Calu3 (cell line): ENCODE measurements at regions not wholly inside any gene's neighbourhood (a gene's known extent, or its start where the extent isn't known, plus 50 kb on each side); places are given as distances from the start of the nearest gene placed in this dataset.

ENCODE experiments used
- BruUV-seq: library from RNA; stranded (reverse); fragments of 400-500 nt; replicated peaks from 2 replicates; lab custom pipeline; 2021; lab: Mats Ljungman, UMichigan
- CTCF ChIA-PET: fragments of 300-600 bp; sonication (Branson Sonifier 250); formaldehyde crosslinking; loops from one replicate; lab custom pipeline; 2022; ENCODE audit warnings: antibody characterized with exemption; lab: Charles Lee
- DNase-seq: peaks from one replicate; pipeline ENCODE4 v3.0.0; 2022
- H3K27ac Mint-ChIP-seq: one replicate; pipeline ENCODE4 v1.8.0; 2022; ENCODE audit warnings: mixed read lengths; ENCODE audit not compliant: unreplicated experiment
- H3K27me3 Mint-ChIP-seq: one replicate; pipeline ENCODE4 v1.8.0; 2022; ENCODE audit warnings: mixed read lengths; ENCODE audit not compliant: unreplicated experiment
- H3K36me3 Mint-ChIP-seq: one replicate; pipeline ENCODE4 v1.8.0; 2022; ENCODE audit warnings: mild to moderate bottlenecking, moderate library complexity, mixed read lengths; ENCODE audit not compliant: insufficient read depth, unreplicated experiment
- H3K4me1 Mint-ChIP-seq: one replicate; pipeline ENCODE4 v1.8.0; 2022; ENCODE audit warnings: mild to moderate bottlenecking, low read depth, mixed read lengths; ENCODE audit not compliant: unreplicated experiment
- H3K4me3 Mint-ChIP-seq: one replicate; pipeline ENCODE4 v1.8.0; 2022; ENCODE audit warnings: mild to moderate bottlenecking, low read depth, moderate library complexity, mixed read lengths; ENCODE audit not compliant: unreplicated experiment
- H3K9me3 Mint-ChIP-seq: one replicate; pipeline ENCODE4 v1.8.0; 2022; ENCODE audit warnings: low read depth, mixed read lengths; ENCODE audit not compliant: unreplicated experiment
- intact Hi-C: fragments of 100-400 bp; cut with micrococcal nuclease; formaldehyde crosslinking; loops from one replicate; pipeline ENCODE4 v1.10.0; 2022; ENCODE audit not compliant: unreplicated experiment
- TF ChIP-seq, protein P1 (sequence below): fragments of 200-600 bp; IDR thresholded peaks from one replicate; pipeline ENCODE4 v1.8.0; 2022; ENCODE audit warnings: antibody characterized with exemption; ENCODE audit not compliant: unreplicated experiment

DNA sequence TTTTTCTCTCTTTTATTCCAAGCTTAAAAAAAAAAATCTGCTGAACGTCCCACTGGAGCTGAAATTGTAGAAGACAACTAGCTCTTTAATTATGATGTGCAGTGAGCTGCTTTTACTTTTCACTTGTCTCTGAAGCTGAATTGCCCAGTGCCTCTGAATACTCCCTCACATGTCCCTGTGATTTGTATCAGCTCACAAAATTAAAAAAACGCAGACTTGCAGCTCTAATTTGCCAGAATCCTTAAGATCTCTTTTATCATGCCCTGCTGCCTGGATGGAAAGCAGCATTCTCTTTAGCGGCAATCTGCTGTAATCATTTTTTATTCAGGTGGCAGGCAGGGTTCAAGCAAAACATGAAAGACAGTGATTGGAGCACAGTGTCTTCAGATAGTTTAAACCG lies 443.8 kb upstream of the SPTLC3 start:
- Mint-ChIP-seq H3K9me3 (no peaks in the 10 kb centered on the region), H3K4me1 (no peaks in the 10 kb centered on the region), H3K36me3 (no peaks in the 10 kb centered on the region), H3K4me3 (no peak overlapping the region), H3K27ac (no peak overlapping the region), H3K27me3 (no peaks in the 10 kb centered on the region)
- DNase-seq: no peak
- TF ChIP-seq, protein P1, sequence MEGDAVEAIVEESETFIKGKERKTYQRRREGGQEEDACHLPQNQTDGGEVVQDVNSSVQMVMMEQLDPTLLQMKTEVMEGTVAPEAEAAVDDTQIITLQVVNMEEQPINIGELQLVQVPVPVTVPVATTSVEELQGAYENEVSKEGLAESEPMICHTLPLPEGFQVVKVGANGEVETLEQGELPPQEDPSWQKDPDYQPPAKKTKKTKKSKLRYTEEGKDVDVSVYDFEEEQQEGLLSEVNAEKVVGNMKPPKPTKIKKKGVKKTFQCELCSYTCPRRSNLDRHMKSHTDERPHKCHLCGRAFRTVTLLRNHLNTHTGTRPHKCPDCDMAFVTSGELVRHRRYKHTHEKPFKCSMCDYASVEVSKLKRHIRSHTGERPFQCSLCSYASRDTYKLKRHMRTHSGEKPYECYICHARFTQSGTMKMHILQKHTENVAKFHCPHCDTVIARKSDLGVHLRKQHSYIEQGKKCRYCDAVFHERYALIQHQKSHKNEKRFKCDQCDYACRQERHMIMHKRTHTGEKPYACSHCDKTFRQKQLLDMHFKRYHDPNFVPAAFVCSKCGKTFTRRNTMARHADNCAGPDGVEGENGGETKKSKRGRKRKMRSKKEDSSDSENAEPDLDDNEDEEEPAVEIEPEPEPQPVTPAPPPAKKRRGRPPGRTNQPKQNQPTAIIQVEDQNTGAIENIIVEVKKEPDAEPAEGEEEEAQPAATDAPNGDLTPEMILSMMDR: no peak
- CTCF ChIA-PET: interaction anchor here (1.2 kb wide), 1 partner anchor 15 kb away, joined by 3 read pairs; no protein-coding TSS in a partner anchor
- intact Hi-C loops: no loop called here
- no TSS peak for BruUV-seq

- BruUV-seq: no TSS peak
- H3K4me1 Mint-ChIP-seq: no peaks in the 10 kb centered on the region
- no peaks in the 10 kb centered on the region for H3K9me3 Mint-ChIP-seq
- CTCF ChIA-PET: no interaction called here
- no peak for DNase-seq
- intact Hi-C loops: no loop called here
- H3K27me3 Mint-ChIP-seq: no peaks in the 10 kb centered on the region
- no peak overlapping the region for H3K27ac Mint-ChIP-seq
- no peaks in the 10 kb centered on the region for H3K36me3 Mint-ChIP-seq
- no peak overlapping the region for H3K4me3 Mint-ChIP-seq
- TF ChIP-seq, protein P1: no peak
These were observed 442.2 kb upstream of the SPTLC3 start for GRCh38 chr20:12566596-12566995.

DNA sequence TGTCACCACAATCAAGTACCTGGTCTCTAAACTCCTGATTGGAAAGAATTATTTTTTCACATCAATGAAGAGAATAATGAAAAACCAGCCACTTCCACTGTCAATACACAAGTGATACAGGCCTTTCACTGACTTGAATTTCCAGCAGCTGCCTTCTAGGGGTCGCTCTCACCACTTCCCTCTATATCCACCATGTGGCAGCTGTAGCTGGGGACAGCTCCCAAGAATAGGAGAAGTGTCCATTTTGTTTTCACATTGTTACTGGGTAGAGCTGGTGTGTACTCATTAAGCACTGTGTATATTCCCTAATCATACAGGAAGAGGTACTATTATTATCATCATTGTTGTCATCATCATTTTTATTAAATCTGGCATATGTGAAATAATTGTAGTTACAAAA lies 438.4 kb upstream of the SPTLC3 start:
- CTCF ChIA-PET: no interaction called here
- intact Hi-C loops: no loop called here
- no TSS peak for BruUV-seq

DNA sequence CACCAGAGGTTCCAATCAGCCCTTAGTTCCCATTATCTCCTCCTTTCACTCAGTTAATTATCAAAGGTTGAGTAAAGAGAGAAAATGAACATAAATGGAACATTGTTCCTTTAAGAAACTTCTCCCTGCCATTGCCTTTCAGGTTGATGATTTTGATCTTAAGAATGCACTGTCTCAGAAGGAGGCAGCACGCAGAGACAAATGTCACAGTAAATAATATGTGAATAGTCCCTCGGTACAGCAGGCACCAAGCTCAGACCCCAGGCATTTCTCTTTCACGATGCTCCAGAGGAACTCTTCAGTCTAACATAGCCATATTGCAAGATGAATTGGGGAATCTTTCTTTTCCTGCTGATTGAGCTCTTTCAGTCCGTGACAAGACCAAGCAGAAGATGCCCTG lies 435.3 kb upstream of the SPTLC3 start:
- no TSS peak for BruUV-seq
- Mint-ChIP-seq H3K4me3 (no peak overlapping the region), H3K4me1 (peaks cover 13% of the 10 kb centered on the region), H3K36me3 (no peaks in the 10 kb centered on the region), H3K27ac (no peak overlapping the region), H3K9me3 (no peaks in the 10 kb centered on the region), H3K27me3 (no peaks in the 10 kb centered on the region)
- CTCF ChIA-PET: no interaction called here
- no peak for DNase-seq
- intact Hi-C loops: no loop called here
- TF ChIP-seq, protein P1: no peak

More for the DNA sequence above, 438.4 kb upstream of the SPTLC3 start:
- TF ChIP-seq, protein P1: peak; percentile 46
- Mint-ChIP-seq H3K4me1 (peaks cover 13% of the 10 kb centered on the region), H3K27me3 (no peaks in the 10 kb centered on the region), H3K27ac (no peak overlapping the region), H3K36me3 (no peaks in the 10 kb centered on the region), H3K4me3 (no peak overlapping the region), H3K9me3 (no peaks in the 10 kb centered on the region)
- peak; percentile 12 for DNase-seq
